Non-pigmented ciliary epithelial cell (primary cell): ENCODE measurements at regions not wholly inside any gene's neighbourhood (a gene's known extent, or its start where the extent isn't known, plus 50 kb on each side); places are given as distances from the start of the nearest gene placed in this dataset.

Experiments used
- DNase-seq: peaks from one replicate; pipeline ENCODE4 v3.0.0-alpha.2; 2010; ENCODE audit warnings: low read depth

GRCh38 chr19:31946491-31946890 is 398.9 kb upstream of the ZNF507 start:
- DNase-seq = no peak

- DNase-seq = no peak
Measured at GRCh38 chr19:31947436-31948115, 397.8 kb upstream of the ZNF507 start.

GRCh38 chr19:31952693-31953092 is 392.7 kb upstream of the ZNF507 start:
- DNase-seq = no peak

- DNase-seq = no peak
Measured at GRCh38 chr19:31955061-31955460, 390.3 kb upstream of the ZNF507 start.

- no peak for DNase-seq
Measured at GRCh38 chr19:31955884-31956283, 389.5 kb upstream of the ZNF507 start.

- no peak for DNase-seq
Measured at GRCh38 chr19:31956771-31957392, 388.5 kb upstream of the ZNF507 start.

- DNase-seq = no peak
Measured at GRCh38 chr19:31957711-31958110, 387.7 kb upstream of the ZNF507 start.

- DNase-seq = no peak
Measured at GRCh38 chr19:31959527-31960018, 385.8 kb upstream of the ZNF507 start.

- no peak for DNase-seq
Measured at GRCh38 chr19:31960474-31960873, 384.9 kb upstream of the ZNF507 start.

GRCh38 chr19:31961191-31961590 is 384.2 kb upstream of the ZNF507 start:
- no peak for DNase-seq

GRCh38 chr19:31961667-31962066 is 383.7 kb upstream of the ZNF507 start:
- DNase-seq = no peak

- DNase-seq = no peak
Measured at GRCh38 chr19:31962561-31962996, 382.8 kb upstream of the ZNF507 start.

- DNase-seq = no peak
Measured at GRCh38 chr19:31963746-31964145, 381.7 kb upstream of the ZNF507 start.

- no peak for DNase-seq
Measured at GRCh38 chr19:31969016-31969415, 376.4 kb upstream of the ZNF507 start.

GRCh38 chr19:31970027-31970461 is 375.4 kb upstream of the ZNF507 start:
- DNase-seq = no peak

GRCh38 chr19:31974290-31974689 is 371.1 kb upstream of the ZNF507 start:
- no peak for DNase-seq

GRCh38 chr19:31974941-31975340 is 370.5 kb upstream of the ZNF507 start:
- no peak for DNase-seq

GRCh38 chr19:31975461-31975860 is 369.9 kb upstream of the ZNF507 start:
- no peak for DNase-seq

- DNase-seq = no peak
Measured at GRCh38 chr19:31976775-31977536, 368.5 kb upstream of the ZNF507 start.

- DNase-seq = no peak
Measured at GRCh38 chr19:31979362-31979761, 366.0 kb upstream of the ZNF507 start.

- DNase-seq = no peak
Measured at GRCh38 chr19:31979949-31980670, 365.3 kb upstream of the ZNF507 start.

- no peak for DNase-seq
Measured at GRCh38 chr19:31980796-31981195, 364.6 kb upstream of the ZNF507 start.
